ENCODE measurements at regions not wholly inside any gene's neighbourhood (a gene's known extent, or its start where the extent isn't known, plus 50 kb on each side); places are given as distances from the start of the nearest gene placed in this dataset.
"Not testable (repeated sequence)": the region's sequence is repeated elsewhere in the genome, so short reads cannot be mapped to it uniquely, and the experiment has no call there.

GRCh38 chr4:137408527-137409177 lies 123.6 kb downstream of the PCDH18 start:
- H3K4me3 ChIP-seq (ENCODE audit: low read depth, low read length): no peak overlapping the region
- DNase-seq (ENCODE audit: low read depth): no peak

- H3K4me3 ChIP-seq (ENCODE audit: low read depth, low read length); DNase-seq (ENCODE audit: low read depth): not testable (repeated sequence)
Observed at GRCh38 chr4:137405833-137406232, 126.5 kb downstream of the PCDH18 start.

GRCh38 chr4:137394018-137394417 lies 138.3 kb downstream of the PCDH18 start:
- no peak overlapping the region for H3K4me3 ChIP-seq (ENCODE audit: low read depth, low read length)
- DNase-seq (ENCODE audit: low read depth): no peak

GRCh38 chr4:137393044-137393443 lies 139.2 kb downstream of the PCDH18 start:
- DNase-seq (ENCODE audit: low read depth): no peak
- H3K4me3 ChIP-seq (ENCODE audit: low read depth, low read length): no peak overlapping the region

GRCh38 chr4:137390707-137391106 lies 141.6 kb downstream of the PCDH18 start:
- no peak for DNase-seq (ENCODE audit: low read depth)
- H3K4me3 ChIP-seq (ENCODE audit: low read depth, low read length): no peak overlapping the region

- no peak for DNase-seq (ENCODE audit: low read depth)
- no peak overlapping the region for H3K4me3 ChIP-seq (ENCODE audit: low read depth, low read length)
Observed at GRCh38 chr4:137389911-137390520, 142.3 kb downstream of the PCDH18 start.

GRCh38 chr4:137387924-137388323 lies 144.4 kb downstream of the PCDH18 start:
- no peak overlapping the region for H3K4me3 ChIP-seq (ENCODE audit: low read depth, low read length)
- DNase-seq (ENCODE audit: low read depth): peak; percentile 78

GRCh38 chr4:137384476-137384875 lies 147.8 kb downstream of the PCDH18 start:
- H3K4me3 ChIP-seq (ENCODE audit: low read depth, low read length): no peak overlapping the region
- DNase-seq (ENCODE audit: low read depth): no peak

- H3K4me3 ChIP-seq (ENCODE audit: low read depth, low read length): no peak overlapping the region
- DNase-seq (ENCODE audit: low read depth): no peak
Observed at GRCh38 chr4:137378821-137379220, 153.5 kb downstream of the PCDH18 start.

- no peak overlapping the region for H3K4me3 ChIP-seq (ENCODE audit: low read depth, low read length)
- DNase-seq (ENCODE audit: low read depth): no peak
Observed at GRCh38 chr4:137378393-137378792, 153.9 kb downstream of the PCDH18 start.

GRCh38 chr4:137376312-137376711 lies 156.0 kb downstream of the PCDH18 start:
- no peak overlapping the region for H3K4me3 ChIP-seq (ENCODE audit: low read depth, low read length)
- DNase-seq (ENCODE audit: low read depth): no peak

- DNase-seq (ENCODE audit: low read depth): no peak
- no peak overlapping the region for H3K4me3 ChIP-seq (ENCODE audit: low read depth, low read length)
Observed at GRCh38 chr4:137375111-137375850, 157.0 kb downstream of the PCDH18 start.

GRCh38 chr4:137370679-137371078 lies 161.6 kb downstream of the PCDH18 start:
- H3K4me3 ChIP-seq (ENCODE audit: low read depth, low read length): no peak overlapping the region
- no peak for DNase-seq (ENCODE audit: low read depth)

GRCh38 chr4:137370206-137370633 lies 162.1 kb downstream of the PCDH18 start:
- DNase-seq (ENCODE audit: low read depth): peak; percentile 58
- no peak overlapping the region for H3K4me3 ChIP-seq (ENCODE audit: low read depth, low read length)

GRCh38 chr4:137367620-137368019 lies 164.7 kb downstream of the PCDH18 start:
- H3K4me3 ChIP-seq (ENCODE audit: low read depth, low read length): no peak overlapping the region
- DNase-seq (ENCODE audit: low read depth): peak; percentile 65

- no peak for DNase-seq (ENCODE audit: low read depth)
- no peak overlapping the region for H3K4me3 ChIP-seq (ENCODE audit: low read depth, low read length)
Observed at GRCh38 chr4:137363496-137363895, 168.8 kb downstream of the PCDH18 start.

- no peak overlapping the region for H3K4me3 ChIP-seq (ENCODE audit: low read depth, low read length)
- no peak for DNase-seq (ENCODE audit: low read depth)
Observed at GRCh38 chr4:137361756-137362470, 170.4 kb downstream of the PCDH18 start.

GRCh38 chr4:137360761-137361160 lies 171.5 kb downstream of the PCDH18 start:
- no peak overlapping the region for H3K4me3 ChIP-seq (ENCODE audit: low read depth, low read length)
- DNase-seq (ENCODE audit: low read depth): no peak

- no peak for DNase-seq (ENCODE audit: low read depth)
- no peak overlapping the region for H3K4me3 ChIP-seq (ENCODE audit: low read depth, low read length)
Observed at GRCh38 chr4:137359691-137360315, 172.5 kb downstream of the PCDH18 start.

- DNase-seq (ENCODE audit: low read depth); H3K4me3 ChIP-seq (ENCODE audit: low read depth, low read length): not testable (repeated sequence)
Observed at GRCh38 chr4:137354562-137354961, 177.7 kb downstream of the PCDH18 start.
